HG03354 (cell line): ENCODE measurements at regions not wholly inside any gene's neighbourhood (a gene's known extent, or its start where the extent isn't known, plus 50 kb on each side); places are given as distances from the start of the nearest gene placed in this dataset.
"Not testable (repeated sequence)": the region's sequence is repeated elsewhere in the genome, so short reads cannot be mapped to it uniquely, and the experiment has no call there.

Experiments
- ATAC-seq: cut with Tn5 transposase; IDR thresholded peaks from one replicate; pipeline ENCODE4 v1.9.1; 2021; ENCODE audit warnings: mild to moderate bottlenecking; ENCODE audit not compliant: unreplicated experiment, poor library complexity, severe bottlenecking

GRCh38 chr2:83172841-83173240 is 1286.2 kb downstream of the SUCLG1 start:
- no peak for ATAC-seq

DNA sequence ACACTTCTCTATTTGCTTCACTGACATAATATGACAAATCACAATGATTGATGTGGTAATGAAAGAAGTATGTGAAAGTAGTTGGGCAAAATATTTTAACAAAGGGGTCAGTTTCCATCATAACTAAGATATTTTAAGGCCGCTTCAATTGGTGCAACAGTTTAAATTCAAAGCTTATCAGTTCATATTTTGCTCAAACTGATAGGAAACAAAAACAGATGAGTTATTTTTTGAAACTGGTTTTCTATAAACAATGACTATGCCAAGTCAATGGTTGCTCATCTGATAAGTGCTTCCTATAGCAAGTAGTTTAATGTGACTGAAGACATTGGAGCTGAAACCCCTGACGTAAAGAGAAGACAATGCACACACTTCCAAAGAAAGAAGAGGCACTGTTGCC is 1290.7 kb downstream of the SUCLG1 start:
- ATAC-seq = no peak

DNA sequence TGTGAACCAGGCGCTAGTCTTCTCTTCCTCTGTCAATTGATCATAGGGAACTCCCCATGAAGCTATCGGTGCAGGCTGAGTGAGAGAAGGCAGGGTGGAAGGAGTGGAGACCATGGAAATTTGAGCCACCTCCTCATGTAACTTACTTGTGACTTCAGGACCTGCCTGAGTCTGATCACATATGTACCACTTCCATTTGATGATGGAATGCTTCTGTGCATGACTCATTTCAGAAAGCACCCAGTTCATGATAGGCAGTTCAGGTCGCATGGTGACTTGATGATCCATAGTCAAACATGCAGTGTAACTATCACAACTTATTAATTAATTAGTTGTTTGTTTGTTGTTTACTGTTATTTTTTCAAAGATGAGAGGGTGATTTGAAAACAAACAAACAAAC is 1296.7 kb downstream of the SUCLG1 start:
- no peak for ATAC-seq

DNA sequence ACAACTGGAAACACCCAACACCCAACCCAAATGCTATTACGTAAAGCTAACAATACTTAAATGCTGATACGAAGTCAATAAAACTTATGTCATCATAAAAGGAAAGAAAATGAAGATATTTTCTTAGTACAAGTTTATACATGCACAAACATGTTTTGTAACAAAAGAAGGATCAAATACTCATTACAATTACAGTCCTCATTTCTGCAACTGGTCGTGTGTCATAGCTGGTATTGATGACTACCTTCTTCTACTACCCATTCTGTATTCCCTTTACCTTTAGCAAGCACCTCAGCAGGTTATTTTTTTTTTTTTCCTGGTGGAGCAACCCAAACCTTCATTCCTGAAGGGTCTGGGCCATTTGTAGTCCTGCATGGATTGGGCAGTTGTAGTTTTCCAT is 1298.5 kb downstream of the SUCLG1 start:
- ATAC-seq = no peak

DNA sequence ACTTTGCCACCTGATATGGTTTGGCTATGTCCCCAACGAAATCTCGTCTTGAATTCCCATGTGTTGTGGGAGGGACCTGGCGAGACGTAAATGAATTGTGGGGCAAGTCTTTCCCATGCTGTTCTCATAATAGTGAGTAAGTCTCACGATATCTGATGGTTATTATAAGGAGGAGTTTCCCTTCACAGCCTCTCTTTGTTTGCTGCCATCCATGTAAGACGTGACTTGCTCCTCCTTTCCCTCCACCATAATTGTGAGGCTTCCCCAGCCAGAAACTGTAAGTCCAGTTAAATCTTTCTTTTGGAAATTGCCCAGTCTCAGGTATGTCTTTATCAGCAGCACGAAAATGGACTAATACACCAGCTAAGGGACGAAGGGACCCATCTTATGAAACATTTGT is 1303.3 kb downstream of the SUCLG1 start:
- no peak for ATAC-seq

GRCh38 chr2:83143946-83144345 is 1315.1 kb downstream of the SUCLG1 start:
- ATAC-seq = no peak

- ATAC-seq = no peak
Measured at GRCh38 chr2:83142934-83143333, 1316.1 kb downstream of the SUCLG1 start.

- no peak for ATAC-seq
Measured at GRCh38 chr2:83115606-83116005, 1343.5 kb downstream of the SUCLG1 start.

DNA sequence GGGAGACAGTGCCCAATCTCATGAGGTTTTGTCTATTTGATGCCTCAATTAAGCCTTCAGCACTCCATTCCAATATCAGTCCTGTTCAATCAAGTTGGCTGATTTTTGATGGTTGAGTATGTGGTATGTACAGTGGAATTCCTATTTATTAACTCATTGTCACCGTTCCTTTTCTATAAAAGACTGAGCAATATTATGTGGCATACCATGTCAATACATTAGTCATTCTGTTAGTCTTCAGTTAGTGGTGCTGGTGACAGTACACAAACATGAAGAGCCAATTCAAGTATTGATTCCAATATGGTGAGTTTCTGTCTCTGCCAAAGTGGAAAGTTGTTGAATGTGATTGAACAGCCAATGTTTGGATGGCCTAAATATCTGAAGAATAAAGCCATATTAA is 1343.9 kb downstream of the SUCLG1 start:
- ATAC-seq = no peak

- no peak for ATAC-seq
Measured at GRCh38 chr2:83113953-83114352, 1345.1 kb downstream of the SUCLG1 start.

DNA sequence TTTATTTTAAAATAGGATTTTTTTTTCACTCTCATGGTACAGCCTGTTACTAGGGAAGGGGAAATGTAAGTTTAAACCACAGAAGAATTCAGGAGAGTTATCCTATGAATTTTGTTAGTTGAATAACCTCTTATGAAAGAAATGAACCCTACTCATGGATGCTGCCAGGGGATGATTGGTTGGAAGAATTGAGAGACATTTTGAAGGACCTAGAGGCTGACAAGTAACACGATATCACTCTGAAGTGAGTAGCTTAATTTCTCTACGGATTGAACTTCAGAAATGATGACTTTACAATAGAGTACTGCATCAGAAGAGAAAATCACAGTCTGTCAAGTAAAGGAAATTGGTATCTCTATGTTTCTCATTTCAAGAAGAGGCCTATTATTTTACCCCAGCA is 1346.2 kb downstream of the SUCLG1 start:
- ATAC-seq = no peak

DNA sequence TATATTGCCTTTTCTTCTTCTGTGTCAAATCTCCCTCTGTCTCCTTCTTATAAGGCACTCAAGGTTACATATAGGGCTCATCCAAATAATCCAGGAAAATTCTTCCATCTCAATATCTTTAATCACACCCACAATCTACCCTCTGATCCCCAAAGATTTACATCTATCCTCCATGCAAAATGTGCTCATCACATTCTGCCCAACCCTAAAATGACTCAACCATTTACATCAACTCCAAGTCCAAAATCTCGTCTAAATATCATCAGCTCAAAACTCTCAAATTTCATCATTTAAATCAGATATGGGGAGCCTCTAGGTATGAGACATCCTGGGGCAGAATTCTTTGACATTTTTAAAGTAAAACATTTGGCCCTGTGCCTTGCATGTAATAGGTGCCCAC is 1349.8 kb downstream of the SUCLG1 start:
- no peak for ATAC-seq

DNA sequence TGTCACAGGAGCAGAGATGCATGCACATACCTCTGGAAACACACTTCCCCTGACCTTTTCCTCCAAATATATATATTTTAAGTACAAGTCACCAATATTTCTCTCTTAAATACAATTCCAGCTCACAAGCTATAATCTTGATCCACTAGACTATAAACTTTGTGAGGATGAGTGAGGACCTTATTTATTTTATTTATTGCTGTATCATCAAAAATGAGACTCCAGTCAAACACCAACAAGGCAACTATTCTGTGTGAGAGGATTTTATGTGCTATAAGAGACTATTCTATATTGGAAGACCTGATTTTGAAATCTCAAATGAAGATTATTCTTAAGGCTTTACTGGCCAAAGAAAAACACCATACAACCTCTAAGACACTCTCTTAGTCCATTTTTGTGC is 1352.2 kb downstream of the SUCLG1 start:
- ATAC-seq = no peak

GRCh38 chr2:83104202-83104601 is 1354.9 kb downstream of the SUCLG1 start:
- ATAC-seq = no peak

DNA sequence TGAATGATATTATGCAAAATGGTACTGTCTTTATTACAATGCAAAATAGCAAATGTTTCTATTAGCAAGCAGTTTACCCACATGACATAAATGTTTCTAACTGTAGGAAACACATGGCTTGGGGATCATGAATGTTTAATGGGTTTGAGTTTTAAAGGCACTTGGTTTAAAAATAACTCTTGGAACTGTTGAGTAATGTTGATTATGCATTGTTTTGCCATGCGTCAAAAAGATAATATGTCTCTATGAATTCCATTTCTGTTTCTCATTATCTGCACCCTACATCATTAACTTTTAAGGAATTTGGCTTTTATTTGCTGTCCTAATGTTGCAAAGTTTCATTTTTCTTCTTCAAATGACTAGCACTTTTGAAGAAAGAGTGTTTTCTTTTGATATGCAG is 1355.5 kb downstream of the SUCLG1 start:
- ATAC-seq = no peak

DNA sequence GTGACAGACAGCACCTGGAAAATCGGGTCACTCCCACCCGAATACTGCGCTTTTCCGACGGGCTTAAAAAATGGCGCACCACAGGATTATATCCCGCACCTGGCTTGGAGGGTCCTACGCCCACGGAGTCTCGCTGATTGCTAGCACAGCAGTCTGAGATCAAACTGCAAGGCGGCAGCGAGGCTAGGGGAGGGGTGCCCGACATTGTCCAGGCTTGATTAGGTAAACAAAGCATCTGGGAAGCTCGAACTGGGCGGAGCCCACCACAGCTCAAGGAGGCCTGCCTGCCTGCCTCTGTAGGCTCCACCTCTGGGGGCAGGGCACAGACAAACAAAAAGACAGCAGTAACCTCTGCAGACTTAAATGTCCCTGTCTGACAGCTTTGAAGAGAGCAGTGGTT is 1370.0 kb downstream of the SUCLG1 start:
- not testable (repeated sequence) for ATAC-seq

- ATAC-seq = no peak
Measured at GRCh38 chr2:83085869-83086268, 1373.2 kb downstream of the SUCLG1 start.

DNA sequence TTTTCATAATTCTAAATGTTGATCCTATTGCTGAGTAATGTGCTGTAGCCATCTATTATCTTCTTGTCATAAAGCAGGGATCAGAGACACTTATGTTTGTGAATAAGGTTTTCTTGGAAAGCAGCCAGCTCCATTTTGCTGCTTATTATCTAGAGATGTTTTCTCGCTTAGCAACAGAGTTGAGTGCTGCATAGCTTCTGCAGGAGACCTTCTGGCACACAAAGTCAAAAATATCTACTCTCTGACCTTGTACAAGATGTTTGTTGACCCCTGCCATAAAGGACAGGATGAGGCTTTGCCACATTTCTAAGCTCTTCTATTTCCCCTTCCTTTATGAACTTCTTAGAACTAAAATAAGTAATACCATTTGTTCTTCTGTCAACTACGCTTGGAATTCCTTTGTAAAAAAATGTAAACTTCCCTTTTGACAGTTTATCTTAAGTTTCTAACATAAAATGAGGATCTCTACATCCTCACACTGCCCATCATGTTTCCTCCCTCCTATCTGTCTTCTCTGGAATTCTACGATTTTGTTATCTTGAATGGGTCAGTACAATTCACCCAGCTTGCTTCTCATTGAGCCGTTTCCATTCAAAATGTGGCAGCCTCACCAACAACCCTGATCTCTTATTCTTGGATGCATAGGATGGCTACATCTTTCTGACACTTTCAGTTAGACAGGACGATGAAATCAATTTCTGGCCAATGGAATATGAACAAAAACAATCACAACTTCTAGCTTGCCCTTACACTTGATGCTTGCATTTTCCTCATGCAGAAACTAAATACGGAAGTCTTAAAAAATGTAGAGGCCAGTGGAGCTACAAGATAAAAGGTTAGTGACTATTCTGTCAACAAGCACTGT is 1377.0 kb downstream of the SUCLG1 start:
- ATAC-seq = no peak

- no peak for ATAC-seq
Measured at GRCh38 chr2:83079007-83079406, 1380.1 kb downstream of the SUCLG1 start.

DNA sequence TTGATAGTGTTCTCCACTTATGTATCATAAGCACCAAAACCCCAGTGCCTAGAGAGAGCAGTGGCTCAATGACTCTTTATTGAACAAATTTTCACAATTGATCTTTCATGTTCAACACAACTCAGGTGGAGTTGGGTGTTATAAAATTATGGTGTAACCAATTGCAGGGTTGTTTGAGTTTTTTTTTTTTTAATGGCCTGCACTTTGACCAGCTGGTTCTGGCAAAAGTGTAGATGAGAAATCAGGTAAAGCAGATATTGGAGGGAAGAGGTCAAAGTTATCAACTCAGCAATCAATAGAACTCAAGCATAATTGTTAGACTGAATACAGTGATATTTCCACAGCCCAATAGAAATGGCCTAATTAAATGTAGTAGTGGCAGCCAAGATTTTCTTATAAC is 1386.3 kb downstream of the SUCLG1 start:
- no peak for ATAC-seq

DNA sequence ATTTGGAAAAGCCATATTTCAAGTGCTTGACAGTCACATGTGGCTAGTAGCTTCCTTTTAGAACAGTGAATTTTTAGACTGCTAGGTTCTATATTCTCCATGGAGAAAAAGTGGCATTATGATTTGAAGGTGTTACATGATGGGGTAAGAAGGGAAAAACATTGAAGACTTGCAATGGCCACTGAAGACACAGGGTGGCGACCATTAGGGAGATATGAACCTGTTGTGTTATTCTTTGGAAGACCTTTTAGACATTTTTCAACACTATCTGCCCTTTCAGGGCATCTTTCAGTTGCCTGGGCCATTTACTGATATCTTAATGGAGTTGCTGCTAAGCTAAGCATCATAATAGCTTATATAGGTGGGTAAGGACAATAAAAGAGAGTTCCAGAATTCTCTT is 1387.2 kb downstream of the SUCLG1 start:
- no peak for ATAC-seq

- ATAC-seq = no peak
Measured at GRCh38 chr2:83071352-83071751, 1387.7 kb downstream of the SUCLG1 start.
